ENCODE measurements at regions not wholly inside any gene's neighbourhood (a gene's known extent, or its start where the extent isn't known, plus 50 kb on each side); places are given as distances from the start of the nearest gene placed in this dataset.

- 0 out of 5 replicates have a peak, but pooled peaks cover 0 to 3% of the 10 kb centered on the region in 2 experiments for H3K27me3 ChIP-seq (ENCODE audit: control insufficient read depth in 1 of 2, insufficient read depth in 2 of 2, low read length in 2 of 2)
- WGBS (ENCODE audit: low lambda C conversion rate), result 23% methylated on average over 4 of the region's 4 CpGs
- ChIA-PET CTCF (ENCODE audit: low intra/inter-chr PET ratio, low total read pairs) (no interaction called here), POLR2A (interaction anchor here (1.0 to 1.1 kb wide), 2 partner anchors 13 to 45 kb away, joined by 3 read pairs; no protein-coding TSS in a partner anchor)
- H2AFZ ChIP-seq (ENCODE audit: low read length), result no peak overlapping the region
- in situ Hi-C loops (cut with HindIII; ENCODE audit: extremely low pct_ligation_motif_present, low pct_unique_long_range_greater_than_20kb) (no loop called here), intact Hi-C loops (cut with micrococcal nuclease; ENCODE audit: unreplicated experiment) (no loop called here)
- TF ChIP-seq MLXIP (CRISPR knock-in tag; IDR thresholded peaks at IDR 0.05; ENCODE audit: borderline replicate concordance) (no peak), XBP1 (CRISPR knock-in tag; IDR thresholded peaks at IDR 0.05) (no peak), SOX13 (IDR thresholded peaks at IDR 0.05) (no peak), SOX13 (CRISPR knock-in tag; conservative IDR thresholded peaks at IDR 0.05 in 1 of 2, IDR thresholded peaks at IDR 0.05 in 1 of 2) (no peak), RAD21 (CRISPR knock-in tag; IDR thresholded peaks at IDR 0.05) (no peak), ZNF496 (CRISPR knock-in tag; IDR thresholded peaks at IDR 0.05; ENCODE audit: insufficient replicate concordance) (no peak), FLYWCH1 (CRISPR knock-in tag; IDR thresholded peaks at IDR 0.05) (no peak), ZNF337 (CRISPR knock-in tag; IDR thresholded peaks at IDR 0.05; ENCODE audit: borderline replicate concordance, low read depth) (no peak), MATR3 (CRISPR knock-in tag; IDR thresholded peaks at IDR 0.05) (no peak)
- no peak overlapping the region for H3K9ac ChIP-seq (ENCODE audit: insufficient read depth, low read depth, low read length)
- ATAC-seq, result no peak
- no peaks in the 10 kb centered on the region for H4K20me1 ChIP-seq (ENCODE audit: insufficient read depth, low read length)
- FAIRE-seq, result no peak
- H3K4me1 ChIP-seq (ENCODE audit: insufficient read depth, low read length), result peaks cover 29% of the 10 kb centered on the region
- H3K79me2 ChIP-seq (ENCODE audit: insufficient read depth, low read length), result no peaks in the 10 kb centered on the region
- H3K4me3 ChIP-seq (replicated peaks in 1 of 3; ENCODE audit: insufficient read depth in 1 of 3, low read depth in 2 of 3, low read length in 3 of 3), result no peak overlapping the region
- peaks cover 9% of the 10 kb centered on the region for H3K9me3 ChIP-seq (ENCODE audit: low read length)
- no peak for DNase-seq (ENCODE audit: low spot score)
- H3K4me2 ChIP-seq (ENCODE audit: low read depth, low read length), result no peak overlapping the region
- no peak overlapping the region for H3K27ac ChIP-seq (ENCODE audit: extremely low read length, insufficient read depth, low read length)
- no TSS peak for BruUV-seq (replicated peaks)
- no peaks in the 10 kb centered on the region for H3K36me3 ChIP-seq (replicated peaks in 1 of 2; ENCODE audit: control insufficient read depth in 1 of 2, insufficient read depth in 2 of 2, low read length in 2 of 2)
Measured at GRCh38 chr1:228882771-228883450, 147.6 kb downstream of the RHOU start.

Data from HepG2 (cell line).